GM12873 (cell line): ENCODE measurements at regions not wholly inside any gene's neighbourhood (a gene's known extent, or its start where the extent isn't known, plus 50 kb on each side); places are given as distances from the start of the nearest gene placed in this dataset.

Experiments used
- CTCF ChIP-seq: IDR thresholded peaks from 2 replicates; pipeline ENCODE4 v1.5.1; 2012; ENCODE audit warnings: low read depth, mild to moderate bottlenecking, moderate library complexity, low read length, control low read depth; ENCODE audit not compliant: insufficient read depth; ENCODE audit errors: missing control alignments

- no peak for TF ChIP-seq CTCF
Measured at GRCh38 chr4:104262678-104263077, 232.0 kb downstream of the CXXC4 start.

- no peak for TF ChIP-seq CTCF
Measured at GRCh38 chr4:104248726-104249125, 246.0 kb downstream of the CXXC4 start.

- TF ChIP-seq CTCF, result no peak
Measured at GRCh38 chr4:104235967-104236366, 258.7 kb downstream of the CXXC4 start.

GRCh38 chr4:104217526-104217925, 277.2 kb downstream of the CXXC4 start:
- TF ChIP-seq CTCF, result no peak

GRCh38 chr4:104211657-104212056, 283.0 kb downstream of the CXXC4 start:
- TF ChIP-seq CTCF, result no peak

- no peak for TF ChIP-seq CTCF
Measured at GRCh38 chr4:104210420-104210819, 284.3 kb downstream of the CXXC4 start.

GRCh38 chr4:104206784-104207183, 287.9 kb downstream of the CXXC4 start:
- TF ChIP-seq CTCF, result no peak
